CD4-positive, alpha-beta T cell treated with Interleukin-21 for 1 hour (primary cell): ENCODE measurements at regions not wholly inside any gene's neighbourhood (a gene's known extent, or its start where the extent isn't known, plus 50 kb on each side); places are given as distances from the start of the nearest gene placed in this dataset.
A peak's percentile ranks its signal among the peaks of the same experiment; 100 is the strongest.
"Not testable (repeated sequence)": the region's sequence is repeated elsewhere in the genome, so short reads cannot be mapped to it uniquely, and the experiment has no call there.

Experiments used
- DNase-seq: peaks from one replicate; pipeline ENCODE4 v3.0.0-alpha.2; 2020

GRCh38 chr4:181119186-181119585 is 1124.0 kb upstream of the TENM3 start:
- no peak for DNase-seq

- no peak for DNase-seq
These were observed 1121.5 kb upstream of the TENM3 start for GRCh38 chr4:181121733-181122132.

- DNase-seq = no peak
These were observed 1116.0 kb upstream of the TENM3 start for GRCh38 chr4:181127171-181127570.

GRCh38 chr4:181130317-181130716 is 1112.9 kb upstream of the TENM3 start:
- not testable (repeated sequence) for DNase-seq

- no peak for DNase-seq
These were observed 1105.9 kb upstream of the TENM3 start for GRCh38 chr4:181137351-181137750.

GRCh38 chr4:181138116-181138515 is 1105.1 kb upstream of the TENM3 start:
- no peak for DNase-seq

- no peak for DNase-seq
These were observed 1103.1 kb upstream of the TENM3 start for GRCh38 chr4:181140037-181140603.

- peak; percentile 57 for DNase-seq
These were observed 1099.8 kb upstream of the TENM3 start for GRCh38 chr4:181143250-181143854.

GRCh38 chr4:181146051-181146450 is 1097.2 kb upstream of the TENM3 start:
- DNase-seq = no peak

GRCh38 chr4:181147416-181147951 is 1095.7 kb upstream of the TENM3 start:
- no peak for DNase-seq

GRCh38 chr4:181148470-181148869 is 1094.7 kb upstream of the TENM3 start:
- DNase-seq = no peak

- no peak for DNase-seq
These were observed 1093.0 kb upstream of the TENM3 start for GRCh38 chr4:181150191-181150590.

GRCh38 chr4:181151856-181152255 is 1091.3 kb upstream of the TENM3 start:
- DNase-seq = no peak

GRCh38 chr4:181157647-181158046 is 1085.6 kb upstream of the TENM3 start:
- no peak for DNase-seq

GRCh38 chr4:181158971-181159370 is 1084.2 kb upstream of the TENM3 start:
- DNase-seq = no peak

GRCh38 chr4:181161669-181162068 is 1081.5 kb upstream of the TENM3 start:
- DNase-seq = no peak

- DNase-seq = no peak
These were observed 1080.9 kb upstream of the TENM3 start for GRCh38 chr4:181162266-181162665.

GRCh38 chr4:181162676-181163075 is 1080.5 kb upstream of the TENM3 start:
- DNase-seq = no peak

GRCh38 chr4:181166742-181167399 is 1076.3 kb upstream of the TENM3 start:
- no peak for DNase-seq

- no peak for DNase-seq
These were observed 1075.0 kb upstream of the TENM3 start for GRCh38 chr4:181168011-181168805.

- DNase-seq = no peak
These were observed 1070.2 kb upstream of the TENM3 start for GRCh38 chr4:181173046-181173445.

GRCh38 chr4:181176306-181176705 is 1066.9 kb upstream of the TENM3 start:
- DNase-seq = no peak

GRCh38 chr4:181181331-181181730 is 1061.9 kb upstream of the TENM3 start:
- no peak for DNase-seq
